Stimulated activated CD4-positive, alpha-beta T cell treated with anti-CD3 and anti-CD28 coated beads, Interleukin-1b, Interleukin-23, amount 100 ng/mL, for 48 hours (primary cell): ENCODE measurements at regions not wholly inside any gene's neighbourhood (a gene's known extent, or its start where the extent isn't known, plus 50 kb on each side); places are given as distances from the start of the nearest gene placed in this dataset.
"Not testable (repeated sequence)": the region's sequence is repeated elsewhere in the genome, so short reads cannot be mapped to it uniquely, and the experiment has no call there.

Experiments
- DNase-seq: peaks from one replicate; pipeline ENCODE4 v3.0.0-alpha.2; 2020

DNA sequence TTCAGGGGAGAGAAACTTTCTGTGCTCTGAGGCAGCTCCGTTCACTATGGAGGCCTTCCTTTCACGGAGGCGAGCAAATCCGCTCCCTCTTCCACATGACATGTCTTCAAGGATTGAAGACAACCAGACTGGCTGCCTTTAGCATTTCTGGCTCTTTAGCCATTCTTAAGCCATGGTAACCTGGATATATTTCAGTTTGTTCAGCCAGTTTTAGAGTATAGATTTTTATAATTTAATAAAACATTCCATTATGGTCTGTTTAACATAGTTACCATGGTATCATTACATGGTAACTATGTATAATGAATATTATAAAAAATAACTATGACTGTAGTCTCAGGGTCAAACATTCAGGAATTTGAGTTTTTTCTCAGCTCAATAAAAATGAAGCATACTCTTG is 54.2 kb upstream of the NFIA start:
- no peak for DNase-seq

- not testable (repeated sequence) for DNase-seq
Measured at GRCh38 chr1:61018068-61018467, 64.3 kb upstream of the NFIA start.

GRCh38 chr1:61017651-61018050 is 64.7 kb upstream of the NFIA start:
- no peak for DNase-seq

GRCh38 chr1:61013946-61014667 is 68.3 kb upstream of the NFIA start:
- no peak for DNase-seq

DNA sequence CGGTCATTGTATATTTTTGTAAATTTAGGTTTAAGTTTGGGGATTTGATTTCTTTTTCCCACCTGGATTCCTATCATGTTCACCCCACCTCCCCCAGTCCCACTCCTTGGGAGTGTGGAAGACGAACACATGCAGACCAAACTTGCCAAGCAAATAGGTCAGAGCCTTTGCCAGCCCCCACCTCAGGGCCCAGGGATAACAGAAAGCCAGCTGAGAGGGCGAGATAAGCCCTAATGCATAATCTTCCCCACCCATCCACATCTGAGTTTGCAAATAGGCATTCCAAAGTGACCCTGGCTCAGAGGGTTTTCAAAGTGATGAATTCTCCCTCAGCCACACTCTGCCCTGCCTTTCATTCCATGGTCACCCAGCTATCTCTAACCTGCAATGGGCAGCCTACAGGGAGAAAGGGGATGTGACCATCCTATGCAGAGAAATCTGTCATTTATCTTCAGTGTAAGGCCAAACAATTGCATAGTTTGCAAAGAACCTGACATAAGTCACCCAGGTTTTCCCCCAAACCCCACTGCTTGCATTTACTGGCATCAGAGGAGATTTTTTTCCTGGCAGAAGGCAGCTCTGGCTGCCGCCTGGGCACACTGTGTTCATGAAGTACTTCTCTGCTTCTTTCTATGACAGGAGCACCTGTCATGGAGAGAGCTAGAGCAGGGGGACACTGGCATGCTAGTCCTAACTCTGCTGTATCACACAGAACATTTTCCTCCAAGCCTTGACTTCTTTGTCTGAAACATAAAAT is 69.0 kb upstream of the NFIA start:
- no peak for DNase-seq

DNA sequence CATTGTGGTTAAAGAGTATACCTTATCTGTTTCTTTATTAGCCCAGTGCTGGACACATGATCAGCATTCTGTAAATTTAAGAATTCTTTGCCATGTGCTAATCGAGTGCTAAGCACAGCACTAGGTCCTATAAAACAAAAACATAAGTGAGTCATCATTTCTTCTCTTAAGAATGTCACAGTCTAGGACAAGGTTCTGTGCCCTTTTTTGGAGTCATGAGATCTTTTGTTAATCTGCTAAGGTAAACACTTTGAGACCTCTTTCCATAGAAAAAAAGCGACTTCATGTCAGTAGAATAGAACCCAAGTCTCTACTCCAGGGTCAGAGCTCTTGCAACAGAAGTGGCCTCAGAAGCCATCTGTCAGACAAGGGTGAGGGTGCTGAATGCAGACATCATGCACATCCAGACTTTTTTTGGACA is 70.0 kb upstream of the NFIA start:
- no peak for DNase-seq

- no peak for DNase-seq
Measured at GRCh38 chr1:61011561-61012263, 70.6 kb upstream of the NFIA start.

DNA sequence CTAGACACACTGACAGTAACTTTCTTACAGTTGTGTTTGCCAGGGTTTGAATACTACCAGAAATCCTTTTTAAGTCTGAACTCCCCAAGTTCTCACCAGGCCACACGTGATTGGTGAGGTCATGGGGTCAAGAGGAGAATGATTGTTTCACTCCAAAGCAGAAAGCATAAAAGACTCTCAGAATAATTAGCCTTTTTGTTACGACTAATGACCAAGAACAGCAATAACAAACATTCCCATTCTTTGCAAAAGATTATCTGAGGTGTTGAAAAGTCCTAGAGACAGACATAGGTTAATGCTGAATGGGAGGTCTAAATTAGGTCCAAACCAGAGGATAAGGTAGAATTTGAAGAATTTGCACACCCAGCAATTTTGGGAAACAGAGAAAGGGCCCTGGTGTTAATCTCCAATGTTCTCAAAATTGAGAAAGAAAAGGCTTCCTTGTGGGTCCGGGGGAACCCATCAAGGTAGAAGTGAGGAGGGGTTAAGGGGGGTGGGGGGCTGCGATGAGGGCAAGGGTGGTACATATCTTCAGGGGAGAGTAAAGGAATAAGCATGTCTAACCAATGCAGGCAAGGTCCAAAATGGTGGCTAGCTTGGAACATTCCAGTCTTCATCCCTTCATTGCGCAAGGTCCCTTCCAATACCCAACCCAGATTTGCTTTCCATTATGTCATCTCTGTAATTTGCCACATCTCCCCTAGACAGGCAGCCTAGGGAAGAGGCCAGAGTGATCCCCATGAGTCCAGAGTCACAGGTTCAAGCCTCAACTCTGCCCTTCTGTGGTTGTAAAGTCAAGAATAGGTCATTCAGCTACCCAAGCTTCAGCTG is 74.6 kb upstream of the NFIA start:
- DNase-seq = no peak

DNA sequence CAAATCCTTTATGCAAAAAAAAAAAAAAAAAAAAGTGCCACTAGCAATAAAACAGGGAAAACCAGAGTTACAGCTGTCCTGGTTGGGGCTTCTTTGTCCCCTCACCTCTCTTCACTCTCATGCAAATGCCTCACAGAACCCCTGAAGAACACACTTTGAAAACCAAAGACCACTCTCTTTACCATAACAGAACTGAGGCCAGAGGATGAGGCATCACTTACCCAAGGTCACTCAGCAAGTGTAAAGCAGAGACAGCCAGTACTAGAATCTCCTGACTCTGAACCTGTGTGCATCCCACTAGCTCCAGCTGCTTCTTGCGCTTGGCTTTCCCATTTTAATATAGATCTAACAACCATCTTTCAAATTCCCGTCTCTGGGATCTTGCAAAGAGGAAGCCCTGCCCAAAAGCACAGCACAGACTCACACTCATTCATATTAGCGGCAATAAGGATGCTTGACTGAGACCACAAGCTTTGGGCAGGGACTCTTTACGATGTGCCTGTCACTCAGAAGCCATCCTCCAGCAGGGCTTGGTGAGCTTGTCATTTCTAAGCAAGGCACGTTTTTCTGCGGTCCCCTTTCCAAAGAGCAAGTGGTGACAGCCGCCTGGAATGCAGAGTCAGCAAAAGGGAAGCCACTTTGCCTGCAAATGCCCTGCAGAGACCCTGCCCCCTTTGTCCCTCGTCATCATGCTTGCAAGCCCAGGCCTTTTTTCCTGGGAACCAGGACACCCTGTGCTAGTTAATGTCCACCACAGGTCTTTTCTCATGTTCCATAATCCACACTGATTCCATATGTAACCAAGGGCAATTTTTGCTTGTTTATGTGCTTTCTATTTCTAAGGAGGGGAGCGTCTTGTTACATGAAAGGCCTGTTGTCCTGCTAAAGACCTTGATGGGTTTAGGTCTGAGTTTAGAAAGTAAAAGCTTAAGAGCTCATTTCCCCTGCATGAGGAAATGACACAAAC is 76.5 kb upstream of the NFIA start:
- DNase-seq = no peak

DNA sequence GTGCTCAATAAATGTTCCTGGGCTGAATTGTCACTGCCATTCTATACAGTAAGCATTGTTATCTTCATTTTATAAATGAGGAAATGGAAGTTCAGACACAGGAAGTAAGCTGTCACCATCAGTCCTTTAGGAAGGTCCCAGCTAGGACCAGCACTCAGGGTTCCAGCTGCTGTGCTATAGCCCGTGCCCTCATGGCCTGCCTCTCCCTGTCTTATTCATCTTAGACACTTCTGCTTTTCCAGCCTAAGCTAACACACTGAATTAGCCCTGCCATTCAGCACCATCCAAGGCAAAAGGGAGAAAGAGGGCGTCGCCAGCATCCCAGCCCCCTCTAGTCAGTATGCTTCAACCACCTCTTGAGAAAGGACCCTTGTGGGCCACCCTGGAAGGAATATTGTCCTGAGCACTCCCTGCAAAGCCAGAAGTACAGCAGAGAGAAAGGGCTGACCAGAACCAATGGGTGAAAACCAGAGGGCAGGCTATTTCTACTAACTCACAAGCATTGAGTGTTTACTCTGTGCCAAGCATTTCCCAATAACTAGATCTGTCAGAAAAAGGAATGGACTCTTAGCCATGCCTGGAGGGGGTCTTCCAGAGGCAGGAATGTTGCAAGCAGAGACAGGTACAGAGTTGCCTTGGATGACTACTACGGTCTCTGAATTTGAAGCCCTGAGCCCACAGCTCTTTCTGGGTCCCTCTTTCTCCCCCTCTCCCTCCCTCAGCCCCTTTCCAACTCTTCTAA is 77.9 kb upstream of the NFIA start:
- DNase-seq = no peak

- no peak for DNase-seq
Measured at GRCh38 chr1:61000327-61000726, 82.0 kb upstream of the NFIA start.

GRCh38 chr1:60998786-60999185 is 83.6 kb upstream of the NFIA start:
- no peak for DNase-seq

DNA sequence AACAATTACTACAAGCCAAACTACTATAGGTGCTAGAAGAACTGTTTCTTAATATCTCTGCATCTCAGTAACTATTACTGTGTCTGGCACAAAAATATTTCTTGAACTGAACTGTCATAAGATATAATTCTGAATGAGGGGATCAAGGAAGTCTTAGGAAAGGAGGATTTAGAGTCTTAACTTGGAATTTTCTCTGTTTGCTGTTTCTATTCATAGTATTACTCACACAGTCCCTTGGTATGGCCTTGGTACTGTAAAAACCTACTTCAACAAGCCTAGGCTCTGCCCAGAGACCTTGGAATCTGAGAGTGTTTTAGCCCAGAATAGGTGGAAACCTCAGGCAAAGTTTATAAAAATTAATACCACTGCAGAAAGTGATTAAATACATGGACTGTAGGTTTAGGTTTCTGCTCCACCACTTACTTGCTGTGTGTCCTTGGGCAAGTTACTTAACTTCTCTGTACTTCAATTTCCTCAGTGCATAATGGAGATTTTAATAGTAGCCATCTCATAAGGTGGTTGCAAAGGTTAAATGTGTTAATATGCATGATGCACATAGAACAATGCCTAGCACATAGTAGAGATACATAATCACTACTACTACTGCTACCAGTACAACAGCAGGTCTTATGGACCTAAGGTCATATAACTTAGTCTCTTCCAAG is 87.4 kb upstream of the NFIA start:
- DNase-seq = no peak

- DNase-seq = no peak
Measured at GRCh38 chr1:60994369-60994768, 88.0 kb upstream of the NFIA start.

DNA sequence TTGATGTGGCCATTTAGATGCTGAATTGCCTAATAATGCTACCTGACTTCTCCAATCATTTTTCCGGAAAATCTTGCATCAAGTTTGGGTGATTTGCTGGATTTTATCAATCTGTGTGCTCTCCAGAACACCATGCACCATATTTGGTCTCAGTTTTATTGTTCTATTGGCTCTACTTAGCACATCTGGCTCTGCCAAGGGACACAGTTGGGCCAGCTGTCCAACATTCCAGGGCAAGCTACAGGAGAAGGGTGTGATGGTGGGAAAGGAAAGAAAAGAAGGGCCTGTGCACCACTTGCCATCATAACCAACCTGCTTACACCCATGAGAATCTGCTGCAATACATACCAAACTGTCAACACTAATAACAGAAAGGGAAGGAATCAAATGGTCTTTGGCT is 90.2 kb upstream of the NFIA start:
- no peak for DNase-seq

DNA sequence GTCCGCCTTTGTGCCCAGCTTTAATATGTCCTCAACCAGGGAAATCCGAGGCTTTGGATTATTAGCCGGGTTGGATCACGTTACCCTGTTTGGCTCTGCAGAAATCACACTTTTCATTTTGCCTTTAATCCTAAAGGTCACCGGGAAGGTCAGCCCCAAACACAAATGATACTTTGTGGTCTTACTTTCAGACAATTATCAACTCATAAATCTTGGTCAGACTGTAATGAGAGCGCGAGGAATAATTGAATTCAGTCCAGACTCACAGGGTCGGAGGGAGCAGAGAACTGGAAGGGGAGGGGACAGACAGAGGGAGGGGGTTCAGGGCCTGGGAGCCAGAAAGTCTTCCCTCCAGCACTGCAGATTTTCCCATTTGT is 91.7 kb upstream of the NFIA start:
- no peak for DNase-seq

DNA sequence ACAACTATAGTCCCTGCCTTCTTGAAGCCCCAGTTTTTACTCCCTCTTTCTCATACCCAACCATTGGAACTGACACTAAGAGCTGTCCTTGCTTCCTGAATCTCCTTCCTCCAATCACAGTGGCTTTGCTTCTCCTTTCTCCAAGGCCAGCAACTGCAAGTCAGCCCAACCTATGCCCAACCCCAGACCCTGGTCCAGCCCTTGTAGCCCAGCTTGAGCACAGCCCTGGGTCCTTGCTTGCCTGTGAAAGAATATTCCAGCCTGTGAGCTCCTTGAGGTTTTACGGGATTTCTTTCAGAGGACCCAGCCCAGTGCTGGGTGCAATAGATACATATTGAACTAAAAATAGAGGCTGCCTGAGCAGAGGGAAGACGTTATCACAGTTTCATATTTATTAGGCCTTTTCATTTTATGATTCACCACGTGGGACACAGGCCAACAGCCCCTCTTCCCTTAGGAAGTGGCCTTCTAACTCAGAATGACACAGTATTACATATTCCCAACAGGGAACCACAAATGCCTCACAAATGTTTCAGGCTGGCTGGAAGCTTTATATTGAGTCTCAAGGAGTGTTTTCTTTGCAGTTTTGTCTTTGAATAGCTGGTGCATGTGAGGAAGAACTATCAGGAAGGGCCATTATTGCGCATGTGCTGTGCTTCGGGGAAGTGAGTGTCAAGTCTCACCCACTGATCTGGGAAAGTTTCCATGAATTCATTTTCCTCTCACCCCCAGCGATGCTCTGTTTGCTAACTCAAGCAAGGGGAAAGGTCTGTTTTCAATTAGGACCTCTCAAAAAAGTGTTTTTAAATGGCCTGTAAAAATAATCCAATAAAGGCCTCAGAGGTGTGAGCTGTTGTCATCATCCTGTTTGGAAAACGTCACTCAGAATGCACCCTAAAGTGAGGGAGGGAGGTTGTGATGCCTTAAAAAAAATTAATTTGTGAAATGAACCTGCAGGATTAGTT is 92.3 kb upstream of the NFIA start:
- no peak for DNase-seq

GRCh38 chr1:60988891-60989290 is 93.5 kb upstream of the NFIA start:
- DNase-seq = no peak

- no peak for DNase-seq
Measured at GRCh38 chr1:60987904-60988303, 94.5 kb upstream of the NFIA start.
